Tibial artery (tissue), 4 donors: ENCODE measurements at regions not wholly inside any gene's neighbourhood (a gene's known extent, or its start where the extent isn't known, plus 50 kb on each side); places are given as distances from the start of the nearest gene placed in this dataset.
"Not testable (repeated sequence)": the region's sequence is repeated elsewhere in the genome, so short reads cannot be mapped to it uniquely, and the experiment has no call there.

Experiments
- DNase-seq, 2 donors: peaks; one replicate each; pipeline ENCODE4 v3.0.0-alpha.2; 2019
- H3K27ac ChIP-seq, 2 donors: fragments of 200-600 bp; sonication (generic) in 1 of 2; 1 replicate in 1 of 2; 2 replicates in 1 of 2; pipeline ENCODE4 v1.5.1; 2018 to 2019; ENCODE audit warnings: mild to moderate bottlenecking in 1 of 2
- H3K27me3 ChIP-seq, 2 donors: fragments of 200-600 bp; sonication (generic) in 1 of 2; one replicate each; pipeline versions ENCODE4 v1.5.1 to v1.6.0; 2016 to 2019
- H3K36me3 ChIP-seq, 3 donors: fragments of 200-600 bp; sonication (generic) in 2 of 3; one replicate each; pipeline ENCODE4 v1.5.1; 2016 to 2019; ENCODE audit warnings: mild to moderate bottlenecking in 2 of 3
- H3K4me1 ChIP-seq, 4 donors: fragments of 200-600 bp; sonication (generic) in 2 of 4; 1 replicate in 3 of 4; 2 replicates in 1 of 4; pipeline ENCODE4 v1.5.1; 2016 to 2019
- H3K4me3 ChIP-seq, 2 donors: fragments of 200-600 bp; sonication (generic) in 1 of 2; 1 replicate in 1 of 2; 2 replicates in 1 of 2; pipeline ENCODE4 v1.5.1; 2018 to 2019; ENCODE audit warnings: mild to moderate bottlenecking in 2 of 2
- H3K9me3 ChIP-seq, 3 donors: fragments of 200-600 bp; sonication (generic) in 1 of 3; one replicate each; pipeline ENCODE4 v1.5.1; 2016 to 2019
- intact Hi-C: fragments of 100-400 bp; cut with DNase I; formaldehyde crosslinking; loops from one replicate; pipeline ENCODE4 v1.15.0; 2023; ENCODE audit warnings: low total_unique reads
- TF ChIP-seq, protein P1 (sequence below), 2 experiments: fragments of 200-600 bp in 1 of 2; fragments of 450-650 bp in 1 of 2; IDR thresholded peaks; one replicate each; pipeline ENCODE4 v1.5.1; 2017 to 2019; ENCODE audit warnings: antibody characterized with exemption in 2 of 2, mild to moderate bottlenecking in 1 of 2, moderate library complexity in 1 of 2

DNA sequence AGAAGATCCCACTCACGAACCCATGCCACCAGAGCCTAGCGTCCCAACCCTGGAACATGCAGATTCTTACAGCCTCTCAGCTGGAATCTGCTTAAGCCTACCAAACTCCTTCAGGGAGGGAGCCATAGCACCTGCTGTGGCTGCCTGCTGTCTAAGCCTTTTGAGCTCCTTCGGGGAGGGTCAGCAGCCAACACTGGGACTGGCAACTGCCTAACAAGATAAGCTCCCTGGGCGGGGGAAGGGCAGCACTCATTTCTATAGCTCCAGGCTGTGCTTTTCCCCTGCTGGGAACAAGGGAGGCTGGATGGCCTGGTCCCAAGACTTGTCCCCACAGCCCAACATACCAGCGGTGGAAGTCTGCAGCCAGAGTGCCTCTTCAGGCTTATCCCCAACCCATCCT, 199.1 kb upstream of the OR13F1 start:
- Histone ChIP-seq H3K4me1 (no peaks in the 10 kb centered on the region), H3K27ac (no peak overlapping the region), H3K4me3 (no peak overlapping the region), H3K36me3 (no peaks in the 10 kb centered on the region), H3K9me3 (no peaks in the 10 kb centered on the region), H3K27me3 (no peaks in the 10 kb centered on the region)
- intact Hi-C loops = no loop called here
- no peak for DNase-seq
- TF ChIP-seq, protein P1, sequence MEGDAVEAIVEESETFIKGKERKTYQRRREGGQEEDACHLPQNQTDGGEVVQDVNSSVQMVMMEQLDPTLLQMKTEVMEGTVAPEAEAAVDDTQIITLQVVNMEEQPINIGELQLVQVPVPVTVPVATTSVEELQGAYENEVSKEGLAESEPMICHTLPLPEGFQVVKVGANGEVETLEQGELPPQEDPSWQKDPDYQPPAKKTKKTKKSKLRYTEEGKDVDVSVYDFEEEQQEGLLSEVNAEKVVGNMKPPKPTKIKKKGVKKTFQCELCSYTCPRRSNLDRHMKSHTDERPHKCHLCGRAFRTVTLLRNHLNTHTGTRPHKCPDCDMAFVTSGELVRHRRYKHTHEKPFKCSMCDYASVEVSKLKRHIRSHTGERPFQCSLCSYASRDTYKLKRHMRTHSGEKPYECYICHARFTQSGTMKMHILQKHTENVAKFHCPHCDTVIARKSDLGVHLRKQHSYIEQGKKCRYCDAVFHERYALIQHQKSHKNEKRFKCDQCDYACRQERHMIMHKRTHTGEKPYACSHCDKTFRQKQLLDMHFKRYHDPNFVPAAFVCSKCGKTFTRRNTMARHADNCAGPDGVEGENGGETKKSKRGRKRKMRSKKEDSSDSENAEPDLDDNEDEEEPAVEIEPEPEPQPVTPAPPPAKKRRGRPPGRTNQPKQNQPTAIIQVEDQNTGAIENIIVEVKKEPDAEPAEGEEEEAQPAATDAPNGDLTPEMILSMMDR (IDR thresholded peaks at IDR 0.05) = no peak

DNA sequence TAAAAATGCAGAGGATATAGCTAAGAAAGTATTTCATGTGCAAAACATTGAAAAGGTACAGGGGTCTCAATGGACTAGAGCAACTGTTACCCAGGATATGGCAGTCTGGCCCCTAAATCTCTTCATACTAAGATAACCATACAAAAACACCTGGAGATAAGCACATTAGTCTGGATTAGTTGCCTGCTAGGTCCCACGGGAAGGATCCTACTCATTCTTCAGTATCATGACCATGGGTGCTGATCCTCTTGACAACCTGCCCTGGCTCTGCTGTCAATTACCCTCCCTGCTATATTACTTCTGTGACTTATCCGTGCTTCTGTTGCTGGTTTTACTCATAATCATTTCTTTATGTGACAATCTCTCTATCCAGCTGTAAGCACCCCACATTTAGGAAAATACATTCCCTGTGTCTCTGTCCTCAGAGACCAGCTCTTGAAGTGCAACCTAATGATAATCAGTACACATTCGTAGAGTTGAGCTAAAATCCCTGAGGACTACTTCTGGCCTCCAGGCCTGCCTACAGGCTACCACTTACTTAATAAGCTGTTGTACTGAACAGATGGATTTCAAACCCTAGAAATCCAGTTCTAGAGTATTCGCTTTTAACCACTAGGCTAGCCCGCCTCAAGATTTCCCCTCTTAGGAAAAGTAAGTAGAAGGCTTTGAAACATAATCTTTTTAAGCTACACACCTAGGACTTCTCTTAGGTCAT, 190.5 kb upstream of the OR13F1 start:
- DNase-seq = no peak
- no peaks in the 10 kb centered on the region for H3K9me3 ChIP-seq
- intact Hi-C loops = no loop called here
- no peak overlapping the region for H3K27ac ChIP-seq
- TF ChIP-seq, protein P1 (IDR thresholded peaks at IDR 0.05) = no peak
- no peaks in the 10 kb centered on the region for H3K4me1 ChIP-seq
- no peaks in the 10 kb centered on the region for H3K27me3 ChIP-seq
- no peaks in the 10 kb centered on the region for H3K36me3 ChIP-seq
- no peak overlapping the region for H3K4me3 ChIP-seq

DNA sequence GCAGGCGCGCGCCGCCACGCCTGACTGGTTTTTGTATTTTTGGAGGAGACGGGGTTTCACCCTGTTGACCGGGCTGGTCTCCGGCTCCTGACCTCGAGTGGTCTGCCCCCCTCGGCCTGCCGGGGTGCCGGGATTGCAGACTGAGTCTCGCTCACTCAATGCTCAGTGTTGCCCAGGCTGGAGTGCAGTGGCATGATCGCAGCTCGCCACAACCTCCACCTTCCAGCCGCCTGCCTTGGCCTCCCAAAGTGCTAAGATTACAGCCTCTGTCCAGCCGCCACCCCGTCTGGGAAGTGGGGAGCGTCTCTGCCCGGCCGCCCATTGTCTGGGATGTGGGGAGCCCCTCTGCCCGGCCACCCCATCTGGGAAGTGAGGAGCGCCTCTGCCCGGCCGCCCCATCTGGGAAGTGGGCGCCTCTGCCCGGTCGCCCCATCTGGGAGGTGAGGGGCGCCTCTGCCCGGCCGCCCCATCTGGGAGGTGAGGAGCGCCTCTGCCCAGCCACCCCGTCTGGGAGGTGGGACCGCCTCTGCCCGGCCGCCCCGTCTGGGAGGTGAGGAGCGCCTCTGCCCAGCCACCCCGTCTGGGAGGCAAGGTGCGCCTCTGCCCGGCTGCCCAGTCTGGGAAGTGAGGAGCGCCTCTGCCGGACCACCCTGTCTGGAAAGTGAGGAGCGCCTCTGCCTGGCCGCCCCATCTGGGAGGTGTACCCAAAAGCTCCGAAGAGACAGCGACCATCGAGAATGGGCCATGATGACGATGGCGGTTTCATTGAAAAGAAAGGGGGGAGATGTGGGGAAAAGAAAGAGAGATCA, 187.7 kb upstream of the OR13F1 start:
- H3K27ac ChIP-seq, H3K36me3 ChIP-seq, H3K4me1 ChIP-seq, H3K4me3 ChIP-seq, H3K9me3 ChIP-seq, H3K27me3 ChIP-seq, DNase-seq, intact Hi-C loops: not testable (repeated sequence)

DNA sequence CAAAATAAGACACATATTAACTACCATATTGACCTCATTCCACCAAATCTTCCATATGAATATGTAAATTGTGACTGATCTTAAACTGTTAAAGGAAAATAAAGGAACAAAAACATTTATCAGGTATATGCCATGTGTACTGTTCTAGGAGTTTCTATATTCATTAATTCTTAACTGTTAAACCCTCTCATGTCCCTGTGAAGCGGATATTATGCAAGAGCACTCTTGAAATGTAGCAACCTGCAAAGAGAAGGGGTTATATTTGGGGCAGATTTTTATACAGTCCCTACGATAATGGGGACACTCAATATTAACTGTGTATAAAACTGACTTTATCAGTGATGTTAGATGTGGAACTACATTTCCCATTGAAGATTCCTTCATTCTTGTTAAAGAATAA, 184.9 kb upstream of the OR13F1 start:
- H3K4me1 ChIP-seq = peaks cover 0 to 10% (median 0%) of the 10 kb centered on the region in 4 donors
- no peak overlapping the region for H3K4me3 ChIP-seq
- H3K27me3 ChIP-seq = no peaks in the 10 kb centered on the region
- no peaks in the 10 kb centered on the region for H3K9me3 ChIP-seq
- H3K27ac ChIP-seq = no peak overlapping the region
- H3K36me3 ChIP-seq = no peaks in the 10 kb centered on the region
- intact Hi-C loops = no loop called here
- no peak for DNase-seq
- TF ChIP-seq, protein P1 (IDR thresholded peaks at IDR 0.05) = no peak

DNA sequence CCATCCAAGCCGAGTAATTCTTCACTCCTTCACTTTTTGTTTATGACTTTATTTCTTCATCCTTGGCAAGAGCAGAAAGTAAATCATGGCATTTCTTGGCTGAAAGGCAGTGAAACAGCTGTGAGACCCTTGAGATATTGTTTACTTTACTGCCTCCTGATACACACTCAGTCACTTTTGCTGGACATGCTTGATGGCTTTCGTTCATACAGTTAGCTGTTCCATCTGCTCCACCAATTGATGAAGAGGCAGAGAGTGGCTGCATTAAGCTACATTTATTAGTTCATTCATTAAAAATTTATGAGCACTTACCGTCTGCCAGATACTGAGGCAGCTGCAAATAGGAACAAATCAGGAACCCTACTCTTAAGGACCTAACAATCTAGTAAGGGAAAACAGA, 184.4 kb upstream of the OR13F1 start:
- H3K4me1 ChIP-seq = peaks cover 0 to 10% (median 0%) of the 10 kb centered on the region in 4 donors
- TF ChIP-seq, protein P1 (IDR thresholded peaks at IDR 0.05) = no peak
- no peaks in the 10 kb centered on the region for H3K9me3 ChIP-seq
- H3K36me3 ChIP-seq = no peaks in the 10 kb centered on the region
- H3K4me3 ChIP-seq = no peak overlapping the region
- no peak for DNase-seq
- H3K27me3 ChIP-seq = no peaks in the 10 kb centered on the region
- no peak overlapping the region for H3K27ac ChIP-seq
- intact Hi-C loops = no loop called here

DNA sequence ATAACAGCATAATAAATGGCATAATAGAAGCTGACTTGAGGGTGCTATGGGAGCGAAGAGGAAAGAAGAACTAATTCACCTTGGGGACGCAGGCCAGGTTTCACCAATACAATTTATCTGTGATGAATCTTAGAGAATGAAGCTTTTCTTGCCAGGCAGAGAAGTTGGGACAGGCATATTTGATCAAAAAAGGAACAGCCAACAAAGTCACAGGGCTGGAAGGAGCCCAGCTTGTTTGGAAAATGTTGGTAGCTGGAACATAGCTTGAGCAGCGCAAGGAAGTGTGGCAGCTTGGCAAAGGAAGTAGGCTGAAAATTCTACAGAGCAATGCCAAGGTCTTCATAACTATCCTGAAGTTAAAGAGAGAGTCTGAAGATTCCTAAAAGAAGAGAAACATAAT, 181.5 kb upstream of the OR13F1 start:
- H3K27ac ChIP-seq = no peak overlapping the region
- no peak overlapping the region for H3K4me3 ChIP-seq
- TF ChIP-seq, protein P1 (IDR thresholded peaks at IDR 0.05) = no peak
- intact Hi-C loops = no loop called here
- DNase-seq = no peak
- H3K9me3 ChIP-seq = no peaks in the 10 kb centered on the region
- peaks cover 0 to 10% (median 0%) of the 10 kb centered on the region in 4 donors for H3K4me1 ChIP-seq
- no peaks in the 10 kb centered on the region for H3K27me3 ChIP-seq
- no peaks in the 10 kb centered on the region for H3K36me3 ChIP-seq

DNA sequence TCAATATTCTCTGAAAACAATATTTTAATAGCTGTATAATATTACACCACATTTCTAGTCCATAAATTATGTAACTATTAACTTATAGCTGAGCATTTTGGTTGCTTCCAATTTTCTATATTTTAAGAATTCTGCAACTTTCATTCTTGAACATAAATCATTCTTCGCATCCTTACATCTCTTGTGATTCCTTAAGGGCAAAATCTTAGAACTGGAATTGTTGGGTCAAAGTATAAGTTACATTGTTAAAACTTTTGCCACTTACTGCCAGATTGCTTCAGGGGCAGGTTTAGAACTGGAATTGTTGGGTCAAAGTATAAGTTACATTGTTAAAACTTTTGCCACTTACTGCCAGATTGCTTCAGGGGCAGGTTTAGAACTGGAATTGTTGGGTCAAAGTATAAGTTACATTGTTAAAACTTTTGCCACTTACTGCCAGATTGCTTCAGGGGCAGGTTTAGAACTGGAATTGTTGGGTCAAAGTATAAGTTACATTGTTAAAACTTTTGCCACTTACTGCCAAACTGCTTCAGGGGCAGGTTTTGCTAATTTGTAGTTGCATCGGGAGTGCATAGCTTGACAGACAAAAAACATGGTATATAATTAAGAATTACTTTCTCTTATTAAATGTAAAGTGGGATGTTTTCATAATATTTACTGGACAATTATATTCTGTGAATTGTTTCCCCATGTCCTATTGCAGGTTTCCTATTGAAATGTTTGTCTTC, 179.9 kb upstream of the OR13F1 start:
- H3K4me3 ChIP-seq, H3K27me3 ChIP-seq, H3K27ac ChIP-seq, intact Hi-C loops, DNase-seq, H3K9me3 ChIP-seq, H3K36me3 ChIP-seq: not testable (repeated sequence)
- H3K4me1 ChIP-seq = peaks cover 0 to 14% (median 2%) of the 10 kb centered on the region in 4 donors
